GM21576 (cell line): ENCODE measurements at regions not wholly inside any gene's neighbourhood (a gene's known extent, or its start where the extent isn't known, plus 50 kb on each side); places are given as distances from the start of the nearest gene placed in this dataset.
A peak's percentile ranks its signal among the peaks of the same experiment; 100 is the strongest.
"Not testable (repeated sequence)": the region's sequence is repeated elsewhere in the genome, so short reads cannot be mapped to it uniquely, and the experiment has no call there.

Experiments used
- ATAC-seq: cut with Tn5 transposase; IDR thresholded peaks from one replicate; pipeline ENCODE4 v1.9.1; 2021; ENCODE audit warnings: mild to moderate bottlenecking, moderate library complexity; ENCODE audit not compliant: unreplicated experiment

DNA sequence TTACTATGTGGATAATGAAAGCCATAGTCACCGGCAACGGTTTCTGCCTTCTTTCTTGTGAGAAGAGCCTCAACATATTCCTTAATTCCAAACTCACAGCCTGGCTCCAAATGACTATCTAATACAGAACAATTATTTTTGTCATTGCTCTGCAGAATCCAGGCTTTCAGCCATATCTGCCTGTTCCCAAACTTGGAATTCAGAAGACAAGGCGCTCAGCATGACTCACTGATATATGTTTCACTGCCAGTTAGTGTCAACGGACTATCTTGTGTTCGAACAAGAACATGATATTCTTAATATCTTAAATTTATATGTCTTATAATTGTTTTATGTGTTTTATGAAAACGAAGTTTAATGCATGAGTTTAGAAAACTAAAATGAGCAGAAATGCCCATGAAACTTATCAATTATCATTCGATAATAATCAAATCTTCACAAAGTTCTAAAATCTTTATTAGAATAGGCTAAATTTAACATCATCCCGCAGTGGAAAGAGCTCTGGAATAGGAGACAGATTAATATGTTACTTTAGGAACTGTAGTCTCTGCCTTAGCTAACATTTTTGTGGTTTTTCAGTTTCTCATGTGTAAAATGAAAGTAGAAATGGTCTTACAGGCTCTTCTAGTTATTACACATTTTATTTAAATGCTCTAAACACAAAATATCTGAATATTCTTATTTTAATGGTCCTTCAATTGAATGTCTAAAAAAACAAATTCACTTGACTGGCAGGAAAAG lies 669.3 kb upstream of the GJE1 start:
- peak; percentile 84 for ATAC-seq

DNA sequence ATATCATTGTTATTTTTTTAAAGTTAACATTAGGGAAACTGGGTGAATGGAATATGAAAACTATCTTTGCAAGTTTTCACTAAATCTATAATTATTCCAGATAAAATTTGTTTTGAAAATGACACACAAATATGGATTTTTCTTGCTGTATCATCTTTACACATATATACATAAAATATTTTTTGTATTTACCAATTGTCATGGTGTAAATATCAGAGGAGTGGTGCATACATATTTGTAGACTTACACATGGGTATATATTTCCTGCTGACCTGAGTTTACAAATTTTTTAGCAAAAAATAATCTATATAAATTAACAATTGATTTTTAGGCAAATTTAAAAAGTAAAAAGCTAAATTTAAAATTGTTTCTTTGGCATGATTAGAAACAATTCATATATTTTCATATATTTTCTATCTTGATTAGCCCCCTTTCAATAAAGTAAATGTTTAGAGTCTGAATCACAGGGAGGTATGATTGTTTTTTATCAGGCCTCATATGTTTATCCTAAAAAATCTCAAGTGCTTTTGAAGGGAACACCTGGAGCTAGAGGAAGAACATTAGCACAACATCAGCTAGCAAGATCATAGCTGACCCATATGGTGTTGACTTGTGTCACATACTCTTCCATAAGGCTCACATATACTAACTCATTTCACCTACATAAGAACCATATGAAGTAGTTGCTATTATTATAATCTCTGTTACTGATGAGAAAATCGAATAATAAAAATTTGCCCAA lies 671.8 kb upstream of the GJE1 start:
- no peak for ATAC-seq

DNA sequence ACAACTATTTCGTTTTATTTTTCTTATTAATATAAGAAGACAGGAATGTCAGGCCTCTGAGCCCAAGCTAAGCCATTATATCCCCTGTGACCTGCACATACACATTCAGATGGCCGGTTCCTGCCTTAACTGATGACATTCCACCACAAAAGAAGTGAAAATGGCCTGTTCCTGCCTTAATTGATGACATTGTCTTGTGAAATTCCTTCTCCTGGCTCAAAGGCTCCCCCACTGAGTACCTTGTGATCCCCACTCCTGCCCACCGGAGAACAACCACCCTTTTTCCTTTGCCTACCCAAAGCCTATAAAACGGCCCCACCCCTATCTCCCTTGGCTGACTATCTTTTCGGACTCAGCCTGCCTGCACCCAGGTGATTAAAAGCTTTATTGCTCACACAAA lies 672.5 kb upstream of the GJE1 start:
- not testable (repeated sequence) for ATAC-seq

DNA sequence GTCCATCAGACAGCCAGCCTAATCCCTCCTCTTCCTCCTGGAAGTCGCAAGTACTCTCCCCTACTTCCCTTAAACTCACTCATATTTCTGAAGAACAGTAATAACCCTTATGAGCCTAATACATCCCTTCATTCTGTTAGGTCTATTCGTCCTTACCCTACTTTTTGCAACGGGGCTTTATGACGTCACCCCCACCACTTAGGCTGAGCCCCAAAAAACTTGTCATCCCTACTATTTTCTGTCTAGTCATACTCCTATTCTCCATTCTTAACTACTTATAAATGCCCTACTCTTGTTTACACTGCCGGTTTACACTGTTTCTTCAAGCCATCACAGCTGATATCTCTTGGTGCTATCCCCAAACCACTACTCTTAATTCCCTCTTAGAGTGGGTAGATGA lies 674.7 kb upstream of the GJE1 start:
- ATAC-seq = not testable (repeated sequence)

DNA sequence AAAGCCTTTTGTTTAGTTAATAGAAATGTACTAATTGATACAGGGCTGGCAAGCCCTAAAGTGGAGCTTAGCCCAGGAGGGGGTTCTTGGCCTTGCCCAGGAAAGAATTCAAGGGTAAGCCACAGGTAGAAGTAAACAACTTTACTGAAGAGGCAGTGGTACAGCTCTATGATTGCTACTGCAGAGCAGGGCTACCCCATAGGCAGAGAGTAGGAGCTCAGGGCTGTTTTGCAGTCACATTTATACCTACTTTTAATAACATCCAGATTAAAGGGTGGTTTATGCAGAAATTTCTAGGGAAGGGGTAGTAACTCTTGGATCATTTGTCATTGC lies 680.4 kb upstream of the GJE1 start:
- no peak for ATAC-seq

DNA sequence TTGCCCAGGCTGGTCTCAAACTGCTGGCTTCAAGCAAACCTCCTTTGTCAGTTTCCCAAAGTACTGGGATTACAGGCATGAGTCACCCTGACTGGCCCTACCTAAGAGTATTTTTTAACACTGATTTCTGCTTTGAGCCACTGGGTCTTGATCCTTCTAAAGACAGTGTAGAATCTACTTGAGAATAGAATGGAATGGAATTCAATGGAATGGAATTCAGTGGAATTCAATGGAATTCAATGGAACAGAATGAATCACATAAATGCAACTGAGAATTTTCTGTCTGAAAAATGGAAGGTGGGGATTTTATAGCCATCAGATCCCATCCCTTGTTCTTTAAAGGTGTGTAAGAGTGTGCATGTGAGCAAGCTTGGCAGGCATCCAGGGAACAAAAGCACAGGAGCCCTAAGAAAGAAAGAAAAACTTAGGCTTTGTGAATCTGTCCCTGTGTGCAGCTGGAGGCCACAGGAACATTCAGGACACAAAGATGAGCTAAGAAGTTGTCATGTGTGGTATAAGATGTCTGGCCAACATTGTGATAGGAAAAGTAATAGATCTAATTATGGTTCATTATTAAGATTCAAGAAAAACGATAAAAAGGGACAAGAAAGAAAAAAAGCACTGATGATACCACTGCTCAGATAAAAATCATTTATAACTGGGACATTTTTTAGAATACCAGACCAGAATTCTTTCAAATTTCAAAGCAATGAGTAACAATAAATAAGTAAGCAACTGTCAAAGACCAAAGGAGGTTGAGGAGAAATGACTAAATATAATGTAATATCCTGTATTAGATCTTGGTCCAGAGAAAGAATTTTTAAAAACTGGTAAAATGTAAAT lies 681.0 kb upstream of the GJE1 start:
- ATAC-seq = no peak

DNA sequence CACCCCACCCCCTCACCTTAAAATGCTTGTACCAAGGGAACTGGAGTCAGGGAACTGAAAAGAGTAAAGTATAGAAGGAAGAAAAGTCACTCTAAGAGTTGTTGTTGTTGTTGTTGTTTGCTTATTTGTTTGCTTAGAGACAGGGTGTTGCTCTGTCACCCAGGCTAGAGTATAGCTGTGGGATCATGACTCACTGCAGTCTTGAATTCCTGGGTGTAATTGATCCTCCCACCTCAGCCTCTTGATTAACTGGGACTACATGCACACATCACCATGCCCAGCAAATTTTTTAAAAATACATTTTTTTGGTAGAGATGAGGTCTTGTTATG lies 681.6 kb upstream of the GJE1 start:
- no peak for ATAC-seq

DNA sequence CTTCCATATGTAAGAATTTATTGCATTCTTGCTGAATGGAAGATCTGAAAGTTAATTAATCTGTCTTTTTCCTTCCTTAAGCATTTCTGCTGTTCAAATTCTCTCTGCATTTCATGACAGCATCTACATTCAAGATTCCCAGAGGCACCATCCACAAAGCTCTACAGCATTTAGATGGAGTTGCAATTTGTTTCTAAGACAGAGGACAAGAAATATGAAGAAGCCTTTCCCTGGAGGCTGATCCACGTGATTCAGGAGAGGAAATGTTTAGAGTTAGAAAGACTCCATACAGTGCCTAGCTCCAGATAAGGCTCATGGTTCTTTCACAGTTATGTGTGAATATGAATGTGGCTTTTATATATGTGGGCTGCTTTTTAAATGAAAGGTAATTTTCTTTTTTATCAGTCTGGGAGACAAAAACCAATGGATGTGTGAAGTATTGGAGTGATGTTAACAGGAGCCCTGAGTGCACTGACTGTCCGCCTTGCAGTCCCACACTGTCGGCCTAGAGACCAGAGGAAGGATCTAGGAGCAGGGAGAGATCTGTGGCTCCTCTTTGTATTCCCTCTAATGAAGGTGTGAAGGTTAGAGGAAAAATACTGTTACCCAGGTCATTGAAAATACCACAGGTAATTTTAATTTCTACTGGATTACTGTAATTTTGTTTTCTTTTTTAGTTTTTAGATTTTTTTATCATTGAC lies 686.6 kb upstream of the GJE1 start:
- ATAC-seq = no peak

DNA sequence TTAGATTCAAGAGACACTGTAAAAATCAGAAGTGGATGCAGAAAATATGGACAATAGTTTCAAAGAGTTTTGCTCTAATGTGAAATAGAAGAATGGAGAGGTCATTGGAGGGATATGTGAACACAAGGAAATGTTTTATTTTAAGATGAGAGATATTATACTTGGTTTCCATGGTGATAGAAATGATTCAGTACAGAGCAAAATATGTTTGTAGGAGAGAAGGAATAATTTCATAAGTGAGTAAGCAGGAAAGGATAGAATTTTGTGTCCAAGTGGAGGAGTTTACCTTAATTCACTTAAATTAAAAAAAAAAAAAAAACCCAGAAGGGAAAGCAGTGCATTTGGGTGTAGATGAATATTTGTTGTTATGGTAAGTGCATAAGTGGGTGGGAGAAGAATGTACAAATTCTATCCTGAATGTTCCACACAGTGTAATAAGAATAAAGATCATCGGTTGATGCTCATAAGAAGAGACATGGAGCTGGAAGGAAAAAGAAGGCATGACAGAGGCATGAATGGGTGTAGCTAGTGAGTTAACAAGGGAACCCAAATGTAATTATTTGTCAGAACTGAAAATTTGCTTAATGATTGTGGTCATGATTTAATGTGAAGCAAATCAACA lies 688.9 kb upstream of the GJE1 start:
- no peak for ATAC-seq

DNA sequence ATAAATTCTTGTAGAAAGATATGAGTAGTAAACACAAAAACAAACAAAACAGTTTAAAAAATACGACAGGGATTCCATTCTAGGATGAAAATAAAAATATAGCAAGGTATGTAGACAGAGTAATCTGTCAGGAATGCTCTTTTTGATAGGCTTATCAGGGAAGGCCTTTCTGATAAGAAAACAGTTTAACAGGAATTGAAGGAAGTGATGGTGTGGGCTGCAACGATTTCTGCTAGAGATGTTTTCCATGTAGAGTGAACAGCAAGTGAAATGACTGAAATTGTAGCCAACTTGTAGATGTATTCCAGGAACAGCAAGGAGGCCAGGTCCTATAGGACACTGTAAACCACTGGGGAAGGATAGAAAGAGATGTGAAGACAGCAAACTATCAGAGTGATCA lies 689.7 kb upstream of the GJE1 start:
- ATAC-seq = no peak

DNA sequence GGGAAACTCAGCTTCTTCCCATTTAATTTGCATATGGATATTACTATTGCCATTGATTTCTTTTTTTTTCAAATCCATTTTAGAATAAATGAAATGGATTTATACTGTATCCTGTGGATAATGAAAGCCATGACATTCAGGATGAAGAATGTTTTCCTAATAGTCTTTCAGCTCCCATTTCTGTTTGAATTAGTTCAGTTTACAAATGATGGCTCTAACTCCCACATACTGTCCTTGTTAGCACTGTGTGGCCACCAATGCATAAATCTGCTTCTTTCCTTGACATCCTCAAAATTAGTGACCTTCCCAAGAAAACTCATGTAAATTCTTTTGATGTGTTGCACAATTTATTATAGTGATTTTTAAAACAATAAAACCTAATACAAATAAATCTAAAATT lies 693.2 kb upstream of the GJE1 start:
- no peak for ATAC-seq

DNA sequence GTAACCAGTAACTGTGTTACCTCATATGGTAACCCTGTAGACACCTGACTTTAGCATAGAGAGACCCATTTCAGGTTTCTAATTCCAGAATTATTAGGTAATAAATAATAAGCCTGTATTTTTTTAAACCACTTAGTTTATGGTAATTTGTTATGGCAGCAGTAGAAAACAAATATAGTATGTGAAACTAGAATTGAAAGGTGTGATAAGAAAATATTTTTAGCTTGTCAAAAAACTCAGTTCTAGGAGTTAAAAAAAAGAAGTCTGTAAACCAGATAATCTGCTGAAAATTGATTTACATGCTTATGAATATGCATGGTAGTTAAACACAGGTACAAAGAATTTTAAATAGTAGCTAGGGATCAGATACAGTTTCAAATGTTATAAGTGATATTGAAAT lies 695.0 kb upstream of the GJE1 start:
- ATAC-seq = peak; percentile 67

DNA sequence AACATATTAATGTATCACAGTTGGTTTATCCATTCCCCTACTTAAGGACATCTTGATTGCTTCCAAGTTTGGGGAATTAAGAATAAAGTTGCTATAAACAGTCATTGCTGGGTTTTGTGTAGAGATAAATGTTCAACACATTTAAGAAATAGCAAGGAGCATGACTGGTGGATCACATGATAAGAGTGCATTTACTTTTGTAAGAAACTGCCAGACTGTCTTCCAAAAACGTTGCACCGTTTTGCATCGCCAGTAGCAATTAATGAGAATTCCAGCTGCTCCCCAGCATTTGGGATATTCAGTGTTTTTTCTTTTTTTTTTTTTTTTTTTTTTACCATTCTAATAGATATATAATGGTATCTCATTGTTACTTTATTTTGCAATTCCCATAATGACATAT lies 695.7 kb upstream of the GJE1 start:
- ATAC-seq = no peak

DNA sequence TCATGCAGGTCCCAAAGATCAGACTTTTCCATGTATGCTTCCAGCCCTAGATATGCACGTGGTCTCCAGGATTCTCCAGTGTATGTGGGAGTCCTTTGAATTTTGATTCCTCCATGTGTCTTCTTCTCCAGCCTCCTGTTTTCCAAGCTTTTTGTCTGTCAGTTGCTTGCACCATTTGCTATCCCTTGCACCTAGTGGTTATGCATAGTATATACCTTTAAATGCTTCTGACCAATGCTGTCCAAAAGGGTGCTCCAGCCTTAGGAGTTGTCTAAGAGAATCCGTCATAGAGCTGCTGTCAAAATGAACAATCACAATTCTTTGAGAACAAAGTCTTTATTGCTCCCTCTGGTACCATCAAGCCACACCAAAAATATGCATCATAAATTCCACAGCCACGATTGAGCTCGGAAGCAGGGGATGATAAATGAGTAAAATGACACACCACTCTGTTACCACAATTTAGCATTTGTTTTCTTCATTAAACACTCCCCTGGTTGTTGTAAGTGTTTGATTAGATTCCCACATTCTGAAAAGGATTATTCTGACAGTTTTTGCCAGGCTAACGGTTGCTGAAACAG lies 706.2 kb upstream of the GJE1 start:
- no peak for ATAC-seq

DNA sequence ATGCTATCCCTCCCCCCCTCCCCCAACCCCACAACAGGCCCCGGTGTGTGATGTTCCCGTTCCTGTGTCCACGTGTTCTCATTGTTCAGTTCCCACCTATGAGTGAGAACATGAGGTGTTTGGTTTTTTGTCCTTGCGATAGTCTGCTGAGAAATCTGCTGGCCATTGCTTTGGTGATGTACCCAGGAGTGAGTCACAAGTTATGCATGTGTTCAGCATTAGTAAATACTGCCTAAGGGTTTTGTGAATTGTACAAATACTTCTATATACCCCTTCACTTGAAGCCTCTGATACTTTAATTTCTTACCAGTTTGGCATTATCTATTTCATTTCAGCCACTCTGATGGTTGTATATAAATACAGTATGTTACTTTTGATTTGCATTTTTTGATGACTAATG lies 711.3 kb upstream of the GJE1 start:
- no peak for ATAC-seq

DNA sequence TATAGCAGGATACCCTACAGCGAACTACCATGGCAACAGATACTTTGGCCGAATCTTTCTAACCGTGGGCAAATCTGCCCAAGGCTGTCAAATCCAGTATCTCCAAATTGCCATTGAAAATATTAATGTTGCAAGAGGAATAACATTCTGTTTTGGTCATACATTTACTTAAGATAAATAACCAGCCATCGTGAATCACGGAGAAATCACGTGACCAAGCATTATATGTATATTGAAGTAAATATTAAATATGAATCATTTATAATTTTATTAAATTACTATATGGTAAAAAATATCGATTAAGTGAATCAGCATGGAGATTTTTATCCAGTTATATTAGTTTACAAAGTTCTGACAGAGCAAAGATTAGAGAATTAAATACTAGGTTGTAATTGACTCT lies 714.6 kb upstream of the GJE1 start:
- ATAC-seq = no peak

DNA sequence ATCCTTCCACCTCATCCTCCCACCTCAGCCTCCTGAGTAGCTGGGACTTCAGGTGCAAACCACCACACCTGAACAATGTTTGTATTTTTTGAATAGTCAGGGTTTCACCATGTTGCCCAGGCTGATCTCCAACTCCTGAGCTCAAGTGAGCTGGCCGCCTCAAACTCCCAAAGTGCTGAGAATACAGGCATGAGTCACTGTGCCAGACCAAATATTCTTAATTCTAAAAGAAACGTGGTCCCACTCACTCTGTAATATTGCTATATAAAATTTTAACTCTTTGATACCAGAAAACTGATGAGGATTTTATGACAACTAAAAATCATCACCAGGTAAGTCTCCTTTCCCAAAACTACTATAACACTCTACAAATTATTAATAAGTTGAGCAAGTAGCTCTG lies 716.8 kb upstream of the GJE1 start:
- no peak for ATAC-seq

DNA sequence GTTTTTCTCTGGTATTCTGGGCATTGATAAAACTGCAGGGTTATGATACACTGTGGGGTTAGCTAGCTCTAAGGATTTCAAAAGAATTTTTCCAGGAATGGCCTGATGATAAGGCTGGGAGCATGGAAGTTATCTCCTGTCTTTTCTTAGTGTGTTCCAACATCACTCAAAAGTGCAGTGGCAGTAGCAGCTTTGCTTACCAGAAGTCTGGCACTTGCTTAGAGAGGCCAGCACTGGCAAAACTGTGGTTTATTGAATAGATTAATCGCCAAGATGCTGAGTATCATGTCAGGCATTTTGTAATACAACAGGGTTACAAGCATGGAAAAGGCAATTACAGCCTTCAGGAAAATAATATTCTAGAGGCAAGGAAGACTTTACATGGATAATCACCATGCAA lies 719.5 kb upstream of the GJE1 start:
- no peak for ATAC-seq

DNA sequence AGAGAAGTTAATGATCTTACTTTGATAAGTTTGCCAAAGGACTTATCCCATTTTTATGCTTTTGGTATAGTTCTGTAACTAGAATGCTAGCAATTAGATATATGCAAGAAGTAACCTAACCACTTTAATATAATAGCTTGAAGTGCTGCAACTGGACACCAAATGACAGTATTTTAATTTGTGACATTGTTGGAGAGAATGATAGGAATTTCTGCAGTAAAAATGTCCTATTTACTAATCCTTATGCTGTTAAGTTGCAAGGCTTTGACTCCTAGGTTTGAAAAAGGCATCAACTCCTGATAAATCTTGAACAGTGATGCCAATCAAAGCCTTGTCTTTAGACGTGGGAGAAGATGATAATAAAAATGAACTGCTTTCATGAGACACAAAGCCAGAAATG lies 726.0 kb upstream of the GJE1 start:
- ATAC-seq = no peak

DNA sequence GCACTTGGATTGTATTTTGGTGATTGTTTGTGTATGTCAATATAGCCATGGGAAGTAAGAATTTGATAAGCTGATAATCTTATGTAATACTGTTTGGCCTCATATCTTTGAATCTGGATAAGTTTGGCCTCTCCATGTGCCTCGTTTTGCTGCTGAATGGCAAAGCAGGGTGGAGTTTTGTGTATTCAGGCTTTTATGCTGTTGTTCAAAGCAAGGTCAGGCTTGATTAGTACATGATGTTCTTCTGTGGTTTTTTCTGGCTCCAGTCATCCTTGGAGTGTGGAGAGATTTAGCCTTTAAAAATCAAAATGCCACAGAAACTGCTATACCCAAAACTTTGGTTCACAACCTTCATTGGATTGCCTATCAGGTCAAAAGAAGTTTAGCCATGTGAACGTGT lies 728.9 kb upstream of the GJE1 start:
- ATAC-seq = no peak

DNA sequence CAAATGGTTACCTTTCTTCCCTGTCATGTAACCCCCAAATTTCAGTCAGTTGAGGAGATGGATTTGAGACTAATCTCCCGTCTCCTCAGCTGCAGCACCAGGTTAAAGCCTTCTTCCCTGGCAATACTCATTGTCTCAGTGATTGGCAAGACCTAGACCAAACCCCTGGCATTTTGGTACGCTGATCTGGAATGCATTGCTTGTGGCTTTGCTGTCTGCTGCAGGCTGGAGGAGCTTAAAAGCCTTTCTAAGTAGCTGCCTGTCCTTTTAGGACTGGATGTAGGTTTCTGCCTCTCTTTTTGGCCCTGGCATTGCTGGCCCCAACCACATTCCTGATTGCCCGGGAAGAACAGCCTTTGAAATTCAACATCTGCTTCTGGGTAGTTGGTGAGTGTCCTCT lies 729.6 kb upstream of the GJE1 start:
- ATAC-seq = no peak
